SK-N-SH treated with all-trans-retinoic acid at 6 μM for 48 hours (cell line): ENCODE measurements at regions not wholly inside any gene's neighbourhood (a gene's known extent, or its start where the extent isn't known, plus 50 kb on each side); places are given as distances from the start of the nearest gene placed in this dataset.

Experiments used
- ATAC-seq: fragments of 200-7000 bp; cut with Tn5 transposase; 3 replicates; pipeline ENCODE4 v1.9.1; 2020; ENCODE audit warnings: mild to moderate bottlenecking, moderate library complexity
- BACH2 ChIP-seq: fragments of 250-450 bp; sonication (Bioruptor Pico); IDR thresholded peaks from 2 replicates; pipeline ENCODE4 v1.9.0; 2021; ENCODE audit warnings: mild to moderate bottlenecking, borderline replicate concordance
- CSDC2 ChIP-seq: fragments of 250-450 bp; sonication (Bioruptor Pico); IDR thresholded peaks from 2 replicates; pipeline ENCODE4 v1.5.0; 2020; ENCODE audit warnings: mild to moderate bottlenecking, moderate library complexity
- CSRNP3 ChIP-seq: fragments of 250-450 bp; sonication (Bioruptor Pico); IDR thresholded peaks from 2 replicates; pipeline ENCODE4 v1.5.1; 2021; ENCODE audit warnings: mild to moderate bottlenecking, moderate library complexity
- ESRRG ChIP-seq: fragments of 250-450 bp; sonication (Bioruptor Pico); IDR thresholded peaks from 2 replicates; pipeline ENCODE4 v1.6.1; 2021; ENCODE audit warnings: mild to moderate bottlenecking
- GLIS3 ChIP-seq: fragments of 250-450 bp; sonication (Bioruptor Pico); IDR thresholded peaks from 2 replicates; pipeline ENCODE4 v1.5.0; 2020; ENCODE audit warnings: mild to moderate bottlenecking, moderate library complexity
- ISL1 ChIP-seq: fragments of 250-450 bp; sonication (Bioruptor Pico); IDR thresholded peaks from 2 replicates; pipeline ENCODE4 v2.1.2; 2022; ENCODE audit warnings: mild to moderate bottlenecking, moderate library complexity
- OSR1 ChIP-seq: fragments of 250-450 bp; sonication (Bioruptor Pico); IDR thresholded peaks from 2 replicates; pipeline ENCODE4 v1.8.0; 2022; ENCODE audit warnings: moderate library complexity, mild to moderate bottlenecking, inconsistent platforms
- PPARA ChIP-seq: fragments of 250-450 bp; sonication (Bioruptor Pico); IDR thresholded peaks from 2 replicates; pipeline ENCODE4 v1.5.0; 2020; ENCODE audit warnings: mild to moderate bottlenecking, borderline replicate concordance
- RARB ChIP-seq: fragments of 250-450 bp; sonication (Bioruptor Pico); IDR thresholded peaks from 2 replicates; pipeline ENCODE4 v1.8.0; 2021; ENCODE audit warnings: mild to moderate bottlenecking, moderate library complexity
- SNAI2 ChIP-seq: fragments of 250-450 bp; sonication (Bioruptor Pico); IDR thresholded peaks from 2 replicates; pipeline ENCODE4 v1.5.0; 2020; ENCODE audit warnings: mild to moderate bottlenecking, moderate library complexity
- TCF4 ChIP-seq: fragments of 250-450 bp; sonication (Bioruptor Pico); IDR thresholded peaks from 2 replicates; pipeline ENCODE4 v1.8.0; 2021; ENCODE audit warnings: mild to moderate bottlenecking, moderate library complexity, borderline replicate concordance
- TOX ChIP-seq: fragments of 250-450 bp; sonication (Bioruptor Pico); IDR thresholded peaks from 2 replicates; pipeline ENCODE4 v1.8.0; 2021; ENCODE audit warnings: mild to moderate bottlenecking, moderate library complexity, borderline replicate concordance
- ZC3H10 ChIP-seq: fragments of 250-450 bp; sonication (Bioruptor Pico); IDR thresholded peaks from 2 replicates; pipeline ENCODE4 v1.5.1; 2021; ENCODE audit warnings: mild to moderate bottlenecking, moderate library complexity
- ZFP3 ChIP-seq: fragments of 250-450 bp; sonication (Bioruptor Pico); IDR thresholded peaks from 2 replicates; pipeline ENCODE4 v1.5.0; 2020; ENCODE audit warnings: mild to moderate bottlenecking, moderate library complexity
- ZFP30 ChIP-seq: fragments of 450-650 bp; formaldehyde crosslinking; IDR thresholded peaks from 2 replicates; pipeline ENCODE4 v1.5.0; 2022; ENCODE audit warnings: mild to moderate bottlenecking, moderate library complexity
- ZNF565 ChIP-seq: fragments of 450-650 bp; formaldehyde crosslinking; conservative IDR thresholded peaks from 2 replicates; pipeline ENCODE4 v1.5.0; 2020; ENCODE audit warnings: low read depth, mild to moderate bottlenecking, moderate library complexity
- ZNF70 ChIP-seq: fragments of 450-650 bp; formaldehyde crosslinking; IDR thresholded peaks from 2 replicates; pipeline ENCODE4 v1.5.0; 2020; ENCODE audit warnings: mild to moderate bottlenecking, moderate library complexity
- ZNF8 ChIP-seq: fragments of 450-650 bp; formaldehyde crosslinking; IDR thresholded peaks from 2 replicates; pipeline ENCODE4 v1.5.0; 2020; ENCODE audit warnings: mild to moderate bottlenecking, moderate library complexity
- TF ChIP-seq, protein P1 (sequence below): fragments of 250-450 bp; sonication (Bioruptor Pico); IDR thresholded peaks from 2 replicates; pipeline ENCODE4 v1.8.0; 2021; ENCODE audit warnings: low read depth, mild to moderate bottlenecking, moderate library complexity, borderline replicate concordance
- TF ChIP-seq, protein P2 (sequence below): fragments of 250-450 bp; sonication (Bioruptor Pico); IDR thresholded peaks from 2 replicates; pipeline ENCODE4 v1.5.1; 2020; ENCODE audit warnings: low read depth, mild to moderate bottlenecking, moderate library complexity
- TF ChIP-seq, protein P3 (sequence below): fragments of 250-450 bp; sonication (Bioruptor Pico); IDR thresholded peaks from 2 replicates; pipeline ENCODE4 v1.8.0; 2020; ENCODE audit warnings: mild to moderate bottlenecking, moderate library complexity, borderline replicate concordance

DNA sequence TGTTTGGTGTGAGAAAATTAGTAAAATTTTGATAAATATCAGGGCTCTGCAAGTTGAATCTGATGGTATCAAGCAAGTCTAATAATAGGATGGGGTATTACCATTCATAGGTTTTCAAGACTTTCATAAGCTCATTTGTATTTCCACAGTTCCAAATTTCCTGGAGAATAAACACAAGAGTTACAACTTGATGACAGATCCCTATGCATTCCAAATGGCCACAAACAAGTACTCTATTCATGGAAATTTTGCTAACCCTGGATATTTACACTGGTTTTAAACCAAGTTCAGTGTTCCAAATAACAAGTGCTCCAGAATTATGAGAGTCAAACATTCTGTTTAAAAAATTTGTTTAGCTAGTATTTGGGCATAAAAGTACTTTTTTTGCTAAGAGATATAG, 75.0 kb upstream of the CNTN6 start (continued):
- TF ChIP-seq GLIS3: no peak

DNA sequence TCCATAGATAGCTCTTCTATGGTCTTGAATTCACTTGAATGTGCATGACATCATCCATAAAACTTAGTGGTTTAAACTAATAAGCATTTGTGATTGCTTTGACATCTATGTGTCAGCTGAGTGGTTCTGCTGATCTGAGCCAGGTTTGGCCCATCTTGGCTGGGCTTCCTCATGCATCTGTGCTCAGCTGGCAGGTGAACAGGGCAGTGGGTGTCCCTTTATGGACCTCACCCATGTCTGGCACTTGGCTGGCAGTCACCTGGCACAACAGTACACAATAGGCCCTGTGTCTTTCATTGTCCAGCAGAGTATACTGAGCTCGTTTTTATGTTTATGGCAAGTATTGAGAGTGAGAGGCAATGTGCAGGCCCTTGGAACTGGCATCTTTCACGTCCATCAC, 73.7 kb upstream of the CNTN6 start:
- ATAC-seq: no peak
- no peak for TF ChIP-seq TOX (CRISPR knock-in tag)
- TF ChIP-seq, all 23 proteins: peak for 0

- TF ChIP-seq RARB (CRISPR knock-in tag) (no peak), ISL1 (CRISPR knock-in tag) (peak; percentile 80)
- no peak for ATAC-seq
These were observed 66.4 kb upstream of the CNTN6 start for GRCh38 chr3:1026395-1026794.

GRCh38 chr3:1036207-1036826, 56.5 kb upstream of the CNTN6 start:
- TF ChIP-seq, protein P1, sequence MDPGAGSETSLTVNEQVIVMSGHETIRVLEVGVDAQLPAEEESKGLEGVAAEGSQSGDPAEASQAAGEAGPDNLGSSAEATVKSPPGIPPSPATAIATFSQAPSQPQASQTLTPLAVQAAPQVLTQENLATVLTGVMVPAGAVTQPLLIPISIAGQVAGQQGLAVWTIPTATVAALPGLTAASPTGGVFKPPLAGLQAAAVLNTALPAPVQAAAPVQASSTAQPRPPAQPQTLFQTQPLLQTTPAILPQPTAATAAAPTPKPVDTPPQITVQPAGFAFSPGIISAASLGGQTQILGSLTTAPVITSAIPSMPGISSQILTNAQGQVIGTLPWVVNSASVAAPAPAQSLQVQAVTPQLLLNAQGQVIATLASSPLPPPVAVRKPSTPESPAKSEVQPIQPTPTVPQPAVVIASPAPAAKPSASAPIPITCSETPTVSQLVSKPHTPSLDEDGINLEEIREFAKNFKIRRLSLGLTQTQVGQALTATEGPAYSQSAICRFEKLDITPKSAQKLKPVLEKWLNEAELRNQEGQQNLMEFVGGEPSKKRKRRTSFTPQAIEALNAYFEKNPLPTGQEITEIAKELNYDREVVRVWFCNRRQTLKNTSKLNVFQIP: no peak
- no peak for TF ChIP-seq OSR1 (CRISPR knock-in tag)
- no peak for TF ChIP-seq ZFP30 (CRISPR knock-in tag)
- TF ChIP-seq CSDC2 (CRISPR knock-in tag): no peak
- TF ChIP-seq, protein P2, sequence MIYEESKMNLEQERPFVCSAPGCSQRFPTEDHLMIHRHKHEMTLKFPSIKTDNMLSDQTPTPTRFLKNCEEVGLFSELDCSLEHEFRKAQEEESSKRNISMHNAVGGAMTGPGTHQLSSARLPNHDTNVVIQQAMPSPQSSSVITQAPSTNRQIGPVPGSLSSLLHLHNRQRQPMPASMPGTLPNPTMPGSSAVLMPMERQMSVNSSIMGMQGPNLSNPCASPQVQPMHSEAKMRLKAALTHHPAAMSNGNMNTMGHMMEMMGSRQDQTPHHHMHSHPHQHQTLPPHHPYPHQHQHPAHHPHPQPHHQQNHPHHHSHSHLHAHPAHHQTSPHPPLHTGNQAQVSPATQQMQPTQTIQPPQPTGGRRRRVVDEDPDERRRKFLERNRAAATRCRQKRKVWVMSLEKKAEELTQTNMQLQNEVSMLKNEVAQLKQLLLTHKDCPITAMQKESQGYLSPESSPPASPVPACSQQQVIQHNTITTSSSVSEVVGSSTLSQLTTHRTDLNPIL (CRISPR knock-in tag): no peak
- TF ChIP-seq, protein P3, sequence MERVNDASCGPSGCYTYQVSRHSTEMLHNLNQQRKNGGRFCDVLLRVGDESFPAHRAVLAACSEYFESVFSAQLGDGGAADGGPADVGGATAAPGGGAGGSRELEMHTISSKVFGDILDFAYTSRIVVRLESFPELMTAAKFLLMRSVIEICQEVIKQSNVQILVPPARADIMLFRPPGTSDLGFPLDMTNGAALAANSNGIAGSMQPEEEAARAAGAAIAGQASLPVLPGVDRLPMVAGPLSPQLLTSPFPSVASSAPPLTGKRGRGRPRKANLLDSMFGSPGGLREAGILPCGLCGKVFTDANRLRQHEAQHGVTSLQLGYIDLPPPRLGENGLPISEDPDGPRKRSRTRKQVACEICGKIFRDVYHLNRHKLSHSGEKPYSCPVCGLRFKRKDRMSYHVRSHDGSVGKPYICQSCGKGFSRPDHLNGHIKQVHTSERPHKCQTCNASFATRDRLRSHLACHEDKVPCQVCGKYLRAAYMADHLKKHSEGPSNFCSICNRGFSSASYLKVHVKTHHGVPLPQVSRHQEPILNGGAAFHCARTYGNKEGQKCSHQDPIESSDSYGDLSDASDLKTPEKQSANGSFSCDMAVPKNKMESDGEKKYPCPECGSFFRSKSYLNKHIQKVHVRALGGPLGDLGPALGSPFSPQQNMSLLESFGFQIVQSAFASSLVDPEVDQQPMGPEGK (CRISPR knock-in tag): no peak
- TF ChIP-seq TCF4 (CRISPR knock-in tag): no peak
- no peak for TF ChIP-seq ZFP3 (CRISPR knock-in tag)
- TF ChIP-seq ESRRG (CRISPR knock-in tag): no peak
- TF ChIP-seq TOX (CRISPR knock-in tag): no peak
- TF ChIP-seq ZC3H10 (CRISPR knock-in tag): no peak
- no peak for TF ChIP-seq GLIS3
- TF ChIP-seq CSRNP3 (CRISPR knock-in tag): no peak
- no peak for TF ChIP-seq SNAI2 (CRISPR knock-in tag)
- no peak for TF ChIP-seq BACH2 (CRISPR knock-in tag)
- no peak for TF ChIP-seq ISL1 (CRISPR knock-in tag)
- no peak for TF ChIP-seq ZNF70 (CRISPR knock-in tag)
- TF ChIP-seq RARB (CRISPR knock-in tag): no peak
- no peak for TF ChIP-seq ZNF565 (CRISPR knock-in tag)
- no peak for TF ChIP-seq ZNF8 (CRISPR knock-in tag)
- no peak for ATAC-seq

- no peak for ATAC-seq
- no peak for TF ChIP-seq TCF4 (CRISPR knock-in tag)
- no peak for TF ChIP-seq ZNF565 (CRISPR knock-in tag)
- no peak for TF ChIP-seq ZFP30 (CRISPR knock-in tag)
- TF ChIP-seq ZC3H10 (CRISPR knock-in tag): no peak
- TF ChIP-seq PPARA: no peak
- TF ChIP-seq ESRRG (CRISPR knock-in tag): no peak
- TF ChIP-seq, protein P3 (CRISPR knock-in tag): no peak
- TF ChIP-seq TOX (CRISPR knock-in tag): no peak
- no peak for TF ChIP-seq ZNF8 (CRISPR knock-in tag)
- TF ChIP-seq CSDC2 (CRISPR knock-in tag): no peak
- no peak for TF ChIP-seq RARB (CRISPR knock-in tag)
- TF ChIP-seq, protein P1: no peak
- no peak for TF ChIP-seq ZNF70 (CRISPR knock-in tag)
- no peak for TF ChIP-seq CSRNP3 (CRISPR knock-in tag)
- no peak for TF ChIP-seq GLIS3
These were observed 55.2 kb upstream of the CNTN6 start for GRCh38 chr3:1037631-1038030.
